ENCODE measurements at regions not wholly inside any gene's neighbourhood (a gene's known extent, or its start where the extent isn't known, plus 50 kb on each side); places are given as distances from the start of the nearest gene placed in this dataset.

- TF ChIP-seq CTCF (conservative IDR thresholded peaks at IDR 0.05; ENCODE audit: low read depth, low read length): no peak
- TF ChIP-seq EZH2 (IDR thresholded peaks at IDR 0.05; ENCODE audit: borderline replicate concordance, low read depth, low read length, poor library complexity, severe bottlenecking): no peak
Observed at GRCh38 chr13:32863596-32863995, 152.6 kb upstream of the KL start.
